HCT116 (cell line): ENCODE measurements at regions not wholly inside any gene's neighbourhood (a gene's known extent, or its start where the extent isn't known, plus 50 kb on each side); places are given as distances from the start of the nearest gene placed in this dataset.

Source experiments
- ATAC-seq: fragments of 200-7000 bp; cut with Tn5 transposase; 2 replicates; pipeline ENCODE4 v1.9.1; 2020; ENCODE audit warnings: mild to moderate bottlenecking, moderate library complexity
- BruUV-seq: library from RNA; stranded (reverse); fragments of 400-500 nt; replicated peaks from 2 replicates; lab custom pipeline; 2021; lab: Mats Ljungman, UMichigan
- CTCF ChIA-PET: fragments of 300-600 bp; sonication (Branson Sonifier 250); formaldehyde crosslinking; loops from one replicate; lab custom pipeline; 2021; ENCODE audit warnings: antibody characterized with exemption; lab: Charles Lee
- POLR2A ChIA-PET: fragments of 300-600, 350-600 bp; sonication (Branson Sonifier 250); formaldehyde crosslinking; loops from one replicate; lab custom pipeline; 2021; ENCODE audit warnings: antibody characterized with exemption; lab: Charles Lee
- RAD21 ChIA-PET, 2 experiments: fragments of 300-600 bp; sonication (Branson Sonifier 250); formaldehyde crosslinking; loops; one replicate each; lab custom pipeline; 2023; ENCODE audit warnings: low total read pairs in 2 of 2; ENCODE audit not compliant: uncharacterized antibody in 2 of 2, unreplicated experiment in 2 of 2, low non-redundant PET in 1 of 2; lab: Charles Lee
- DNase-seq: peaks from one replicate; pipeline ENCODE4 v3.0.0-alpha.2; 2010; ENCODE audit warnings: low read depth, low spot score
- H2AFZ ChIP-seq: fragments of 200-600 bp; shearing (Covaris generic), sonication (generic); 2 replicates; pipeline ENCODE4 v1.6.1; 2017; ENCODE audit warnings: low read depth, mixed run types, mixed read lengths, antibody characterized with exemption, low read length; ENCODE audit not compliant: poor library complexity, severe bottlenecking
- H3K27ac ChIP-seq: 2 replicates; pipeline ENCODE4 v1.5.1; 2012; ENCODE audit warnings: low read depth, low read length
- H3K27me3 ChIP-seq: fragments of 200-600 bp; sonication (generic); 2 replicates; pipeline ENCODE4 v1.6.1; 2016; ENCODE audit warnings: mixed run types, low read length, mixed read lengths; ENCODE audit not compliant: insufficient read depth
- H3K36me3 ChIP-seq, 2 experiments: fragments of 200-500 bp in 1 of 2; fragments of 200-600 bp in 1 of 2; sonication (Bioruptor generic) in 1 of 2; sonication (generic) in 1 of 2; 2 replicates each; pipeline versions ENCODE4 v1.5.1 to v1.6.1; 2014 to 2016; ENCODE audit warnings: low read length in 2 of 2, inconsistent platforms in 1 of 2, mixed read lengths in 1 of 2, mixed run types in 1 of 2; ENCODE audit not compliant: insufficient read depth in 2 of 2, control insufficient read depth in 1 of 2
- H3K4me1 ChIP-seq, 2 experiments: fragments of 200-600 bp in 1 of 2; sonication (generic) in 1 of 2; 2 replicates each; pipeline versions ENCODE4 v1.5.1 to v1.6.1; 2012 to 2017; ENCODE audit warnings: low read length in 2 of 2, inconsistent platforms in 1 of 2, mild to moderate bottlenecking in 1 of 2, mixed read lengths in 1 of 2, mixed run types in 1 of 2, moderate library complexity in 1 of 2; ENCODE audit not compliant: insufficient read depth in 2 of 2, control insufficient read depth in 1 of 2
- H3K4me2 ChIP-seq: fragments of 200-600 bp; sonication (generic); 2 replicates; pipeline ENCODE4 v1.6.1; 2017; ENCODE audit warnings: mixed run types, low read length, mixed read lengths
- H3K4me3 ChIP-seq, 2 experiments: fragments of 200-600 bp in 1 of 2; sonication (generic) in 1 of 2; replicated peaks in 1 of 2; 2 replicates each; pipeline ENCODE4 v1.5.1; 2011 to 2016; ENCODE audit warnings: low read length in 2 of 2, control low read depth in 1 of 2, low read depth in 1 of 2, mild to moderate bottlenecking in 1 of 2, mixed read lengths in 1 of 2, mixed run types in 1 of 2
- H3K79me2 ChIP-seq: fragments of 200-600 bp; sonication (generic); 2 replicates; pipeline ENCODE4 v1.6.1; 2017; ENCODE audit warnings: mild to moderate bottlenecking, mixed run types, low read length, moderate library complexity, mixed read lengths; ENCODE audit not compliant: insufficient read depth
- H3K9ac ChIP-seq: fragments of 200-600 bp; sonication (generic); 2 replicates; pipeline ENCODE4 v1.6.1; 2016; ENCODE audit warnings: low read length, mixed read lengths
- H3K9me2 ChIP-seq: fragments of 200-600 bp; sonication (generic), shearing (Covaris generic); 2 replicates; pipeline ENCODE4 v1.6.1; 2017; ENCODE audit warnings: mixed run types, mild to moderate bottlenecking, moderate library complexity; ENCODE audit not compliant: insufficient read depth
- H3K9me3 ChIP-seq, 2 experiments: fragments of 200-500 bp in 1 of 2; fragments of 200-600 bp in 1 of 2; sonication (Bioruptor generic) in 1 of 2; sonication (generic) in 1 of 2; 2 replicates each; pipeline ENCODE4 v1.6.1; 2014 to 2017; ENCODE audit warnings: low read length in 2 of 2, mixed read lengths in 2 of 2, inconsistent platforms in 1 of 2, low read depth in 1 of 2, mild to moderate bottlenecking in 1 of 2, mixed run types in 1 of 2, moderate library complexity in 1 of 2; ENCODE audit not compliant: control insufficient read depth in 1 of 2, insufficient read depth in 1 of 2
- H4K20me1 ChIP-seq: fragments of 200-600 bp; sonication (generic), shearing (Covaris generic); 2 replicates; pipeline ENCODE4 v1.6.1; 2017; ENCODE audit warnings: mixed run types, mild to moderate bottlenecking, moderate library complexity; ENCODE audit not compliant: insufficient read depth
- CBX3 ChIP-seq: IDR thresholded peaks from 2 replicates; pipeline ENCODE4 v1.6.1; 2012; ENCODE audit warnings: low read depth
- CEBPB ChIP-seq: IDR thresholded peaks from 2 replicates; pipeline ENCODE4 v1.6.1; 2012; ENCODE audit warnings: low read depth
- EZH2 ChIP-seq: fragments of 200-600 bp; sonication (generic); IDR thresholded peaks from 2 replicates; pipeline ENCODE4 v1.6.1; 2017; ENCODE audit warnings: antibody characterized with exemption, mixed run types
- EZH2phosphoT487 ChIP-seq: fragments of 200-600 bp; IDR thresholded peaks from 2 replicates; pipeline ENCODE4 v1.6.1; 2018; ENCODE audit warnings: antibody characterized with exemption, borderline replicate concordance
- JUND ChIP-seq: IDR thresholded peaks from 2 replicates; pipeline ENCODE4 v1.6.1; 2012
- SRF ChIP-seq: IDR thresholded peaks from 2 replicates; pipeline ENCODE4 v1.6.1; 2012; ENCODE audit warnings: low read depth
- TCF7L2 ChIP-seq: IDR thresholded peaks from 2 replicates; pipeline ENCODE4 v1.7.0; 2011; ENCODE audit warnings: borderline replicate concordance, inconsistent platforms; ENCODE audit not compliant: insufficient read depth, insufficient read length; ENCODE audit errors: extremely low read depth
- YY1 ChIP-seq: IDR thresholded peaks from 2 replicates; pipeline ENCODE4 v1.6.1; 2011; ENCODE audit warnings: low read length, low read depth, moderate library complexity, mild to moderate bottlenecking; ENCODE audit not compliant: insufficient replicate concordance; ENCODE audit errors: extremely low read depth
- ZFX ChIP-seq: fragments of 450-650 bp; IDR thresholded peaks from 2 replicates; pipeline ENCODE4 v1.6.1; 2017
- ZNF274 ChIP-seq: fragments of 200-500 bp; sonication (Bioruptor generic); IDR thresholded peaks from 2 replicates; pipeline ENCODE4 v1.6.1; 2014; ENCODE audit warnings: mild to moderate bottlenecking, low read depth, low read length, inconsistent platforms
- intact Hi-C: fragments of 100-400 bp; cut with micrococcal nuclease; formaldehyde crosslinking; loops from 2 replicates; pipeline ENCODE4 v1.10.0; 2022
- TF ChIP-seq, protein P1 (sequence below), 3 experiments: fragments of 200-600 bp in 1 of 3; sonication (generic) in 1 of 3; IDR thresholded peaks in 2 of 3; conservative IDR thresholded peaks in 1 of 3; 2 replicates each; pipeline ENCODE4 v1.5.1; 2012 to 2017; ENCODE audit warnings: low read depth in 2 of 3, low read length in 2 of 3, antibody characterized with exemption in 1 of 3, borderline replicate concordance in 1 of 3, control low read depth in 1 of 3, mild to moderate bottlenecking in 1 of 3, mixed read lengths in 1 of 3, mixed run types in 1 of 3, moderate library complexity in 1 of 3; ENCODE audit not compliant: insufficient read depth in 1 of 3
- TF ChIP-seq, protein P2 (sequence below): IDR thresholded peaks from 2 replicates; pipeline ENCODE4 v1.6.1; 2012
- TF ChIP-seq, protein P3 (sequence below): IDR thresholded peaks from 2 replicates; pipeline ENCODE4 v1.6.1; 2012

DNA sequence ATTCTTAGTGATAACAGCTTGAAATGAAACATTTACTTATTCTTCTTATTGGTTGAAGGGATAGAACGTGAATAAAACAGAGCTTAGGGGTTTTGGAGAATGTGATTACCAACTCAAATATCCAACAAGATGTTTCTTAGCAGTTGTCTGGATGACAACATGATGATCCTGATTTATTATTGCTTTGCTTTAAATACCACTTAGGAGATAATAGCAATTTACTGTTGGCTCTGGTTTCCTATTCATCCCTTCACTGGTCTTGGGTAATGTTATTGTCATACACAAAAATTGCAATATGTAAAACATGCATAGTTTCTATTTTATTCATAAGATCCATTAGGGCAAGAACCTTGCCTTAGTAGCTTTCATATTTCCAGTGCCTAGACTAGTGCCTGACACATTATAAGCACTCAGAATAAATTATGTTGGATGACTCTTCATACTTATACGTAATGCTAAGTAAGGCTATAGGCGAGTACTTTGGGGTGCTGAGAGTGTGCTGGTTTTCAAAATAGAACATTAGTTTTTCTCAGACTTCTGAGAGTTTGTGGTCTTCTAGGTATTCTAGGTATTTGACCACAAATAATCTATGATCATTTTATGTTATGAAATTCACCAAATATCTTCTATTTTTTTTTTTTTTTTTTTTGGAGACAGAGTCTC, 58.6 kb upstream of the PGRMC2 start:
- Histone ChIP-seq H3K27ac (no peak overlapping the region), H3K27me3 (no peaks in the 10 kb centered on the region), H3K9ac (no peak overlapping the region), H3K79me2 (no peaks in the 10 kb centered on the region), H3K36me3 (no peaks in the 10 kb centered on the region), H3K4me1 (peaks cover 0 to 10% of the 10 kb centered on the region in 2 experiments; a peak in 1 of 4 replicates), H3K9me3 (no peaks in the 10 kb centered on the region), H3K4me2 (no peak overlapping the region), H3K4me3 (no peak overlapping the region), H3K9me2 (no peaks in the 10 kb centered on the region), H4K20me1 (no peaks in the 10 kb centered on the region), H2AFZ (no peak overlapping the region)
- intact Hi-C loops, result no loop called here
- ATAC-seq (no peak), DNase-seq (no peak)
- POLR2A ChIA-PET, result no interaction called here
- TF ChIP-seq ZNF274, result no peak
- TF ChIP-seq CEBPB, result no peak
- no peak for TF ChIP-seq EZH2phosphoT487
- TF ChIP-seq CBX3, result no peak
- TF ChIP-seq, protein P1, sequence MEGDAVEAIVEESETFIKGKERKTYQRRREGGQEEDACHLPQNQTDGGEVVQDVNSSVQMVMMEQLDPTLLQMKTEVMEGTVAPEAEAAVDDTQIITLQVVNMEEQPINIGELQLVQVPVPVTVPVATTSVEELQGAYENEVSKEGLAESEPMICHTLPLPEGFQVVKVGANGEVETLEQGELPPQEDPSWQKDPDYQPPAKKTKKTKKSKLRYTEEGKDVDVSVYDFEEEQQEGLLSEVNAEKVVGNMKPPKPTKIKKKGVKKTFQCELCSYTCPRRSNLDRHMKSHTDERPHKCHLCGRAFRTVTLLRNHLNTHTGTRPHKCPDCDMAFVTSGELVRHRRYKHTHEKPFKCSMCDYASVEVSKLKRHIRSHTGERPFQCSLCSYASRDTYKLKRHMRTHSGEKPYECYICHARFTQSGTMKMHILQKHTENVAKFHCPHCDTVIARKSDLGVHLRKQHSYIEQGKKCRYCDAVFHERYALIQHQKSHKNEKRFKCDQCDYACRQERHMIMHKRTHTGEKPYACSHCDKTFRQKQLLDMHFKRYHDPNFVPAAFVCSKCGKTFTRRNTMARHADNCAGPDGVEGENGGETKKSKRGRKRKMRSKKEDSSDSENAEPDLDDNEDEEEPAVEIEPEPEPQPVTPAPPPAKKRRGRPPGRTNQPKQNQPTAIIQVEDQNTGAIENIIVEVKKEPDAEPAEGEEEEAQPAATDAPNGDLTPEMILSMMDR (IDR thresholded peaks at IDR 0.05 in 2 of 3, conservative IDR thresholded peaks at IDR 0.05 in 1 of 3; ENCODE audit: borderline replicate concordance in 1 of 3, insufficient read depth in 1 of 3, low read depth in 2 of 3, low read length in 2 of 3), result no peak
- TF ChIP-seq JUND, result no peak
- no peak for TF ChIP-seq ZFX
- TF ChIP-seq EZH2, result no peak
- TF ChIP-seq, protein P2, sequence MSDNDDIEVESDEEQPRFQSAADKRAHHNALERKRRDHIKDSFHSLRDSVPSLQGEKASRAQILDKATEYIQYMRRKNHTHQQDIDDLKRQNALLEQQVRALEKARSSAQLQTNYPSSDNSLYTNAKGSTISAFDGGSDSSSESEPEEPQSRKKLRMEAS, result no peak
- no peak for TF ChIP-seq YY1
- TF ChIP-seq, protein P3, sequence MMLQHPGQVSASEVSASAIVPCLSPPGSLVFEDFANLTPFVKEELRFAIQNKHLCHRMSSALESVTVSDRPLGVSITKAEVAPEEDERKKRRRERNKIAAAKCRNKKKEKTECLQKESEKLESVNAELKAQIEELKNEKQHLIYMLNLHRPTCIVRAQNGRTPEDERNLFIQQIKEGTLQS, result no peak
- TF ChIP-seq SRF, result no peak
- TF ChIP-seq TCF7L2, result no peak
- no TSS peak for BruUV-seq
- RAD21 ChIA-PET, result no interaction called here
- CTCF ChIA-PET, result no interaction called here
